ENCODE measurements at regions not wholly inside any gene's neighbourhood (a gene's known extent, or its start where the extent isn't known, plus 50 kb on each side); places are given as distances from the start of the nearest gene placed in this dataset.

- TF ChIP-seq, protein P1, sequence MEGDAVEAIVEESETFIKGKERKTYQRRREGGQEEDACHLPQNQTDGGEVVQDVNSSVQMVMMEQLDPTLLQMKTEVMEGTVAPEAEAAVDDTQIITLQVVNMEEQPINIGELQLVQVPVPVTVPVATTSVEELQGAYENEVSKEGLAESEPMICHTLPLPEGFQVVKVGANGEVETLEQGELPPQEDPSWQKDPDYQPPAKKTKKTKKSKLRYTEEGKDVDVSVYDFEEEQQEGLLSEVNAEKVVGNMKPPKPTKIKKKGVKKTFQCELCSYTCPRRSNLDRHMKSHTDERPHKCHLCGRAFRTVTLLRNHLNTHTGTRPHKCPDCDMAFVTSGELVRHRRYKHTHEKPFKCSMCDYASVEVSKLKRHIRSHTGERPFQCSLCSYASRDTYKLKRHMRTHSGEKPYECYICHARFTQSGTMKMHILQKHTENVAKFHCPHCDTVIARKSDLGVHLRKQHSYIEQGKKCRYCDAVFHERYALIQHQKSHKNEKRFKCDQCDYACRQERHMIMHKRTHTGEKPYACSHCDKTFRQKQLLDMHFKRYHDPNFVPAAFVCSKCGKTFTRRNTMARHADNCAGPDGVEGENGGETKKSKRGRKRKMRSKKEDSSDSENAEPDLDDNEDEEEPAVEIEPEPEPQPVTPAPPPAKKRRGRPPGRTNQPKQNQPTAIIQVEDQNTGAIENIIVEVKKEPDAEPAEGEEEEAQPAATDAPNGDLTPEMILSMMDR (IDR thresholded peaks at IDR 0.05): no peak
- no peak for TF ChIP-seq POLR2A (IDR thresholded peaks at IDR 0.05; ENCODE audit: low read length)
- TF ChIP-seq SMC3 (IDR thresholded peaks at IDR 0.05): no peak
- TF ChIP-seq RCOR1 (IDR thresholded peaks at IDR 0.05; ENCODE audit: low read depth, low read length): no peak
- TF ChIP-seq MAZ (IDR thresholded peaks at IDR 0.05; ENCODE audit: borderline replicate concordance, low read depth, low read length): no peak
Measured at GRCh38 chr1:218743861-218744505, 398.8 kb downstream of the TGFB2 start.
